ENCODE measurements at regions not wholly inside any gene's neighbourhood (a gene's known extent, or its start where the extent isn't known, plus 50 kb on each side); places are given as distances from the start of the nearest gene placed in this dataset.

DNA sequence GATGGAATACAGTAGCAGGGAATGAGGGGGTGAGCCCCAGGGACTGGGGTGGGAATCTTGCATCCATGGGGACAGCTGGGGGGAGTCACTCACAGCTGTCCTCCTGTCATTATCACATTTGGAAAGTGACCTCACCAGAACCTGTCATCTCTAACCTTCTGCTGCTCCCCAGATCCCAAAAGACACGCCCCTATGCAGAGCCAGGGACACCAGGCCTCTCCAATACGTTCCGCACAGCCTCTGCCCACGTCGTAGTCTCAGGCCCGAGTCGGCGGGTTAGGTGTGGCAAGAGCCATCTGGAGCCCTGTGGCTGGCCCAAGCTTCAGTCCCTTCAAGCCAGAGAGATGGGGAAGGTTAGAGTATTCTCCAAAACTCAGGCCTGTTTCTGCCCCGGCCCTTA, 214.3 kb downstream of the ENGASE start:
- in situ Hi-C loops (cut with MboI; ENCODE audit: low pct_unique_long_range_greater_than_20kb, low sequenced_read_pairs) = no loop called here

GRCh38 chr17:79286440-79286839, 211.8 kb downstream of the ENGASE start:
- in situ Hi-C loops (cut with MboI; ENCODE audit: low pct_unique_long_range_greater_than_20kb, low sequenced_read_pairs) = no loop called here
- no peak for DNase-seq

More for the DNA sequence above, 214.3 kb downstream of the ENGASE start:
- DNase-seq = no peak

DNA sequence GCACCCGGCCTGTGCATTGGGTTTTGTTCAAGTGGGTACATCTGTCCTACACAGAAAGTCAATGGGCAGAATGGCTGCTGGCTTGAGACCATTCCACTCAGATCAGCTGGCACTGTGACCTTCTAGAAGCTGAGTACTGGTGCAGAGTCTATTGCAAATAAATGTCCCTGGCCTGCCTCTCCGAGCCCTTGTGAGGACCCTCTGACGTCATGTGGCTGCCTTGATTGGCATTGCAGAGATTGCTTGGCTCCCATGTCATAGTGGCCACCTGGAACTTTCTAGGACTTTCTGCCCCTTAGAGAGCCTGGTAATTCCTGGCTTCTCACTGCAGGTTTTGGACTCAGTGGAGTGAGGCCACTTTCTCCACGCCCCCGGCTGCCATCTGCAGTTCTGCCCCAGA, 211.3 kb downstream of the ENGASE start:
- DNase-seq = no peak
- in situ Hi-C loops (cut with MboI; ENCODE audit: low pct_unique_long_range_greater_than_20kb, low sequenced_read_pairs) = no loop called here

GRCh38 chr17:79282294-79282693, 207.7 kb downstream of the ENGASE start:
- no peak for DNase-seq
- in situ Hi-C loops (cut with MboI; ENCODE audit: low pct_unique_long_range_greater_than_20kb, low sequenced_read_pairs) = no loop called here

DNA sequence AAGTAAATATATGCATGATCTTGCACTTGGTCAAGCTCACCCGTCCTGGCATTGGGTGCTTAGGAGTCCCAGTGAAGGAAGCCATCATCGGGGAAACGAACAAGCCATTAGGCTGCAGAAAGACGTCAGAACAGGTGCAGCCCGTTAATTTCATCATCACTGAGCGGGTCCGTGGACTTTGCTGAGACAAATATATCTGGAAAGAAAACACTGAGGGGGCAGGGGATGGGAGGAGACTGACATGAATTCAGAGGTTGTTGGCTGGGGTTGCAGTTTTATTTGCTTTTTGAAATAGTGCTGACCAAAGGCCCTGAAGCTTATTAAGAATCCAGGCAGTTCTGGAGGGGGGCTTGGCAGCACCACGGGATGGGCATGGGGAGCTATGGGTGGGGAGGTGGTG, 207.2 kb downstream of the ENGASE start:
- in situ Hi-C loops (cut with MboI; ENCODE audit: low pct_unique_long_range_greater_than_20kb, low sequenced_read_pairs) = no loop called here
- no peak for DNase-seq

- in situ Hi-C loops (cut with MboI; ENCODE audit: low pct_unique_long_range_greater_than_20kb, low sequenced_read_pairs) = no loop called here
- DNase-seq = no peak
These were observed 206.4 kb downstream of the ENGASE start for GRCh38 chr17:79280866-79281572.

DNA sequence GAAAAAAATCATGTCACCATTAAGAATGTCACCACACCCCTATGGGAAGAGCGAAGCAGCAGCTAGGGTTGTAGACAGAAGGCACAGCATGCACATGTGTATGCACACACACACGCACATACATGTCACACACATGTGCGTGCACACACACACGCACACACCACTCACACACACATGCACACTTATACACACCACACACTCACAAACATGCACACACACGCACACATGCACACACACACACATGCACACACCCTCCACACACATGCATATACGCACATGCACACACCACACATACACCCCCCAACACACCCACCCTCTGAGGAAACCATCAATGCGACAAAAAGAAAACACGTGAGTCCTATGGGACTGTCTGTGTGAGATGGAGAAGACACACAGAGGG, 205.4 kb downstream of the ENGASE start:
- in situ Hi-C loops (cut with MboI; ENCODE audit: low pct_unique_long_range_greater_than_20kb, low sequenced_read_pairs) = no loop called here
- DNase-seq = no peak

DNA sequence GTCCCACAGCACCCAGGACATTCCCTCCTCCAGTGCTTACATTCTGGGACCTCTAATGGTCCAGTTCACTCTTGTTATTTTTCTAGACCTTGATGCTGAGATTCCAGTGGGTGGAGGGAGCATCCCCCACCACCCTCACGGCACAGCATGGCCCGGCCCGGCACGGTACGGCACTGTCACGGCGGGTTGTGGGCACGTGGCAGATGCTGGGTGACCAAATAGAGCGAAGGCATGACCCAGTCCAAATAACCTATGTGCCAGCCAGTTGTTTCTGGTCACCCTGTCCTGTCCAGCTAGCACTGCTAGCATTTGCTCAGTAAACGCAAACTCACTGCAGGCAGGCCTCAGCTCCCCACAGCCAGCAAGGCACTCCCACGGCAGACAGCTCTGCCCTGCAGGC, 204.7 kb downstream of the ENGASE start:
- in situ Hi-C loops (cut with MboI; ENCODE audit: low pct_unique_long_range_greater_than_20kb, low sequenced_read_pairs) = no loop called here
- DNase-seq = no peak

DNA sequence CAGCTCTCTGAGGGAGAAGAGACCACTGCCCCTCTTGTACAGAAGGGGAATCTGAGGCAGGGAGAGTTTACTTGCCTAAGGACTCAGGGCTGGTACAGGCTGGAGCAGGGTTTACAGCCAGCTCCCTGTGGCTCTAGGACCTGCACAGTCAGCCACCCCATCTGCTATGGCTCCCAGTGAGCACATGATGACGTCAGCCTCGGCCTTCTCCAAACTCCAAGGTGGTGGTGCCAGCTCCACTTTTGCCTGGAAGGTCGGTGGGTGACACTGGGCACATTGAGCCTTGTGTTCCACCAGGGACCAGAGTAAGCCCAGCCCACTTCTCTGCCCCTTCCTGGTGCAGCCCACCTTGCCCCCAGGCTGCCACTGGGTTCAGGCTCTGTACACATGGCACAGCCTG, 202.2 kb downstream of the ENGASE start:
- in situ Hi-C loops (cut with MboI; ENCODE audit: low pct_unique_long_range_greater_than_20kb, low sequenced_read_pairs) = no loop called here
- no peak for DNase-seq

- DNase-seq = no peak
- in situ Hi-C loops (cut with MboI; ENCODE audit: low pct_unique_long_range_greater_than_20kb, low sequenced_read_pairs) = no loop called here
These were observed 199.0 kb downstream of the ENGASE start for GRCh38 chr17:79273660-79274059.

- in situ Hi-C loops (cut with MboI; ENCODE audit: low pct_unique_long_range_greater_than_20kb, low sequenced_read_pairs) = no loop called here
- DNase-seq = no peak
These were observed 198.1 kb downstream of the ENGASE start for GRCh38 chr17:79272666-79273219.

DNA sequence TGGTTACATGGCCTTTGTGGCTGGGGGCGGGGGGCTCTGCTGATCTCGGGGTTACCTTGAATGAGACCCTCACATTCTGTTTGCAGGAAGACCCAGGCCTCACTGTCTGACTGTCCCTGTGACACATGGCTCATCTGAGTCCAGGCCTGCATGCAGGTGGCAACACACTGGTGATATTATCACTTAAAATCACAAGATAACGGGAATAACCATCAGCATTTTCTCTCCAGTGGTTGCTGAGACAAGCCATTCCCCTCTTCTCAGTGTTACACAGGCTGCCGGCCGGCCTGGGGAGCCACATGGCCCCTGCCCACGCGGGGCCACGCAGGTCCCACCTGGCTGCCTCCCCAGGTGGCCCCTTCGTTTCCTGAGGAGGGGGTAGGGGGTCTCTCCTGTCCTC, 197.6 kb downstream of the ENGASE start:
- in situ Hi-C loops (cut with MboI; ENCODE audit: low pct_unique_long_range_greater_than_20kb, low sequenced_read_pairs) = no loop called here
- no peak for DNase-seq

DNA sequence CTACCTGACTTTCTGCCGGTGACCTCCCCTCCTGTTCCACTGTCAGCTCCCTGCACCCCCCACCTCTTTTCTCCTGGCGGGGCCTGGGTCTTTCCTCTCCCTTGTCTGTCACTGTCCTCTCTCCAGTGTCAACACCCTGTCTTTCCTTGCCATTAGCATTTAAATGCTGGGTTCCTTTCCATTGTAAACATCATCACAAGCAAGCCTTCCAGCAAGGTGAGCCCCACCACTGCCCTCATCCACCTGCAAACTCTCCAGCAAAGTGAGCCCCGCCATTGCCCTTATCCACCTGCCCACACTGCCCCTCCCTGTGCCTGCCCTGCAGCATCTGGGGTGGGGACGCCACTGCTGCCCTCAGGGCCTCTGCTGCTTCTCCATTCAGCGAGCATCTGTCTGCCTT, 195.0 kb downstream of the ENGASE start:
- DNase-seq = no peak
- in situ Hi-C loops (cut with MboI; ENCODE audit: low pct_unique_long_range_greater_than_20kb, low sequenced_read_pairs) = no loop called here

DNA sequence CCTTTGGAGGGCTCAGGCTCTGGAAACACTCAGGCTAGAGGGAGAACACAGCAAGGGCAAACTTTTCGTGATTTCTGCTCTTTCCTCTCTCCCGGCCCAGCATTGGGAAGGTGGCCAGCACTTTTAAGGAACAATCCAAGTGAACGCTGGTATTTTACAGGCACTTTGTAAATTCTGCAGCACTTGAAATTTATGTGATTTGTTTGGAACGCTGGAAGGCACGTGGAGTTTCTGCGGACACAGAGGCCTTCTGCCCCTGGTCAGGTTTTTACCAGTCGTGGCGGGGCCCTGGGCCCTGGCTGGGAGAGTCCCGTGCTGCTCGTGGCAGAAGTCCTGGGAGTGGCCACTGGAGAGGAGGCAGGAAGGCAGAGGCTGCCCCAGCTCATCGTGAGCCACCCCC, 188.6 kb downstream of the ENGASE start:
- in situ Hi-C loops (cut with MboI; ENCODE audit: low pct_unique_long_range_greater_than_20kb, low sequenced_read_pairs) = no loop called here
- DNase-seq = no peak

DNA sequence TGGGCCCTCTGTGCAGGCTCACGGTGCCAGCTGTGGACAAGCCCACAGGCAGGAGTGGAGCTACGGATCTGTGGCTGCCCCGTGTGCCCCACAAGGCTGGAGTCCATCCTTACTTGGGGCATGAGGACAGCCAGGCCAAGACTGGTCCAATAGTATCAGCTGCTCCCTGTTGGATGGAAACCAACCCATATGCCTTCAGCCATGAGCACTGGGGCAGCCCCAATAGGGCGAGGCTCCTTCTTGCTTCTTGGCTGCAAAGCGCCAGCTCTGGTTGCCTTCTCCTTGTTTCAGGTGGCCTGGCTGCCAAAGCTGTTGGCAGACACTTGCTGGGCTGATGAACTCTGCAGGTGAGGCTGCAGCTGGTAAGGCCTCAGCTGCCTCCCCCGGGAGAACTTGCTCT, 188.0 kb downstream of the ENGASE start:
- in situ Hi-C loops (cut with MboI; ENCODE audit: low pct_unique_long_range_greater_than_20kb, low sequenced_read_pairs) = no loop called here
- no peak for DNase-seq

- DNase-seq = no peak
- in situ Hi-C loops (cut with MboI; ENCODE audit: low pct_unique_long_range_greater_than_20kb, low sequenced_read_pairs) = no loop called here
These were observed 186.9 kb downstream of the ENGASE start for GRCh38 chr17:79261355-79262072.

DNA sequence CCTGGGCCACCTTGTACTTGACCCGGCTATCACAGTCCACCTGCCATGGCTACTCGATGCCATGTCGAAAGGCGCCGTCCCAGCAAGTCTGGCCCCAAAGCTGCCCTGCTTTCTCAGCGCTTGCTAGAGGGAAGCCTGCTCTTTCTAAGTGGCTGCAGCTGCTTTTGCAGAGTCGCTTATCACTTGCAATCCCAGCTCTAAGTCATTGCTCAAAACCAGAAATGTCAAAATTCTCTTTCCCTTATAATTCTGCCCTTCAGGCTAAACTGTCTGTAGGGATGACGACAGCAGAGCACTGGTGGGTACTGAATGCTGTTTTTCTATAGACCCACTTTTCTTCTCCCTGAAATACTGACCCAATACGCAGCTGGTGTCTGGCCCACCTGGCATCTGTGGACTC, 184.2 kb downstream of the ENGASE start:
- in situ Hi-C loops (cut with MboI; ENCODE audit: low pct_unique_long_range_greater_than_20kb, low sequenced_read_pairs) = no loop called here
- no peak for DNase-seq

DNA sequence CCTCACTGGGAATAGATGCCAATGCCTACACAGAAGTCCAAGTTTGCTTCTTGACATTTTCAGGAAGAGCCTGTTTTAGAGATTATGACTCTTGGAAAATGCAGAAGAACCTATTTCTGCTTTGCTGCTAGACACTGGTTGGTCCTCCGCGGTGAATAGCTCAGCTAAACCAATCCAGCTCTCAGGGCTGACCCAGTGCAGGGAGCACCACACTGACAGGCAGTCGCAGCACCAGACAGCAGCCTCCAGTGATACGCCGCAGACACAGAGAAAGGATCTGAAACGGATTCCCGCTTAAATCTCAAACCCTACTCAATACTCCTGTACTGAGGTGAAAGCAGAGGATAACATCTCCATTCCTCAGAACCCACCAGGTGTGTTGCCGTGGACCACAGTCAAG, 183.4 kb downstream of the ENGASE start:
- no peak for DNase-seq
- in situ Hi-C loops (cut with MboI; ENCODE audit: low pct_unique_long_range_greater_than_20kb, low sequenced_read_pairs) = no loop called here

DNA sequence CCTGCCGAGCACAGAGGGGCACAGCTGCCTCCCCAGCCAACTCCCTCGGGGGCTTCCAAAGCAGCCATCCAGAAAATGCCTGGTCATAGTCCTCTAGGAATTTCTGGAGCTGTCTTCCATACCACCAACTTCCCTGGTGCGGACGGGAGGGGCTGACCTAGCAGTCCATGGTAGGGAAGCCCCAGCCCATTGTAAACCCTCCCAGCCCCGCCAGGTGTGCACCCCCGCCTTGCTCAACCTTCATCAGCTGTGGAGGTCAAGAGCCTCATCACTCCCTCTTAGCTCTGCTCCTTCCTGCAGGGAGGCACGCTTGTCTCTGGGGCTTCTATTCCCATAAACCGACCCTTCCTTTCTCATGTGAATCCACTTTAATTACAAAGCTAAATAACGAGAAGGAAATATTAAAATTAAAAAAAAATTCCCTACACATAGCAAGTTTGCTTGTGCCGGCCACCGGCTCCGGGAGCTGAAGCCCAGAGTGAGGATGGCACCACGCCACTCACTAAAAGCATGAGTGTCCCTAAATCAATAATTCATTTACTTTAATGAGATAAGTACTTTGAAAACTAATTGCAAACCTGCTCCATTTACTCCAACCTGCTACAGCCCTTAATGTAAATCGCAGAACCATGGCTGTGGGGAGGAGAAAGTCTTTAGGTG, 181.4 kb downstream of the ENGASE start:
- no peak for DNase-seq
- in situ Hi-C loops (cut with MboI; ENCODE audit: low pct_unique_long_range_greater_than_20kb, low sequenced_read_pairs) = no loop called here

- in situ Hi-C loops (cut with MboI; ENCODE audit: low pct_unique_long_range_greater_than_20kb, low sequenced_read_pairs) = no loop called here
- DNase-seq = no peak
These were observed 180.8 kb downstream of the ENGASE start for GRCh38 chr17:79255456-79255855.

Measured in KBM-7 (cell line).